Gastroesophageal sphincter (tissue), 4 donors: ENCODE measurements at regions not wholly inside any gene's neighbourhood (a gene's known extent, or its start where the extent isn't known, plus 50 kb on each side); places are given as distances from the start of the nearest gene placed in this dataset.

Experiments
- ATAC-seq: fragments of 150-250 bp; one replicate; pipeline ENCODE4 v1.9.1; 2016; ENCODE audit warnings: mild to moderate bottlenecking, moderate library complexity
- H3K27ac ChIP-seq, 4 donors: fragments of 200-600 bp; sonication (generic) in 3 of 4; 1 replicate in 3 of 4; 2 replicates in 1 of 4; pipeline ENCODE4 v1.5.1; 2016 to 2019
- H3K27me3 ChIP-seq: fragments of 200-600 bp; sonication (generic); one replicate; pipeline ENCODE4 v1.5.1; 2019
- H3K36me3 ChIP-seq, 2 donors: fragments of 200-600 bp; sonication (generic); one replicate each; pipeline ENCODE4 v1.5.1; 2019; ENCODE audit warnings: control low read depth in 1 of 2
- H3K4me1 ChIP-seq, 3 donors: fragments of 200-600 bp; sonication (generic); 1 replicate in 2 of 3; 2 replicates in 1 of 3; pipeline ENCODE4 v1.5.1; 2016 to 2019; ENCODE audit warnings: control low read depth in 2 of 3
- H3K4me3 ChIP-seq, 2 donors: fragments of 200-600 bp; sonication (generic); one replicate each; pipeline ENCODE4 v1.5.1; 2019; ENCODE audit warnings: mild to moderate bottlenecking in 1 of 2, moderate library complexity in 1 of 2
- H3K9me3 ChIP-seq, 3 donors: fragments of 200-600 bp; sonication (generic); one replicate each; pipeline ENCODE4 v1.5.1; 2017 to 2019; ENCODE audit warnings: control low read depth in 2 of 3
- CTCF ChIP-seq, 4 experiments: fragments of 200-600 bp in 2 of 4; fragments of 450-650 bp in 2 of 4; sonication (generic) in 1 of 4; IDR thresholded peaks; one replicate each; pipeline ENCODE4 v1.5.1; 2017 to 2019; ENCODE audit warnings: antibody characterized with exemption in 4 of 4, mild to moderate bottlenecking in 2 of 4, moderate library complexity in 2 of 4
- EP300 ChIP-seq: sonication (generic); formaldehyde crosslinking; IDR thresholded peaks from one replicate; pipeline ENCODE4 v1.6.1; 2017; ENCODE audit warnings: antibody characterized with exemption, mild to moderate bottlenecking
- POLR2A ChIP-seq, 2 donors: fragments of 450-650 bp; IDR thresholded peaks; one replicate each; pipeline ENCODE4 v1.6.1; 2017; ENCODE audit warnings: antibody characterized with exemption in 2 of 2, mild to moderate bottlenecking in 2 of 2, moderate library complexity in 1 of 2
- POLR2AphosphoS5 ChIP-seq: sonication (generic); formaldehyde crosslinking; IDR thresholded peaks from one replicate; pipeline ENCODE4 v1.6.1; 2017; ENCODE audit warnings: antibody characterized with exemption
- WGBS, 2 donors: methylation state at CpG; one replicate each; pipeline ENCODE4 v1.1.5; 2018; ENCODE audit warnings: low coverage in 1 of 2; 5-methylcytosine and 5-hydroxymethylcytosine counted together

DNA sequence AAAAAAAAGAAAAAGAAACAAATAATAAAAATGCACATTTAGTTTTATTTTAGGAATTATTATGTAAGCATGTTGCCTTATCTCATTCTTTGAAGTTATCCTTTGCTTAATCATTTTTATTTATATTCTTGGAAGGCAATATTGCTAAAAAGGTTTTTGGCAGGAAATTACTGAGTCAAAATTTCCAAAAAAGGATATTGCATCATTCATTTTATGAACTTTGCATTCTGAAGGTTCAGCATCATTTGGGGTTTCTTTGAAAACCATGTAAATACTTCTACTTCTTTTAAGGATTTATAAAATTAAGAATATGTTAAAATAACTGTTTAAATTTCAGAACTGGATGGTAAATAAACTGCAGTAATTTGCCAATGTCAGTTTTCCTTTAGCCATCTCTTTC is 94.2 kb upstream of the CTNND2 start:
- Histone ChIP-seq H3K36me3 (no peaks in the 10 kb centered on the region), H3K27me3 (no peaks in the 10 kb centered on the region), H3K4me1 (no peaks in the 10 kb centered on the region), H3K4me3 (no peak overlapping the region), H3K27ac (no peak overlapping the region), H3K9me3 (no peaks in the 10 kb centered on the region)
- TF ChIP-seq CTCF (IDR thresholded peaks at IDR 0.05) (no peak), POLR2AphosphoS5 (no peak), POLR2A (IDR thresholded peaks at IDR 0.05) (no peak), EP300 (no peak)
- no peak for ATAC-seq

GRCh38 chr5:11997942-11998341 is 93.7 kb upstream of the CTNND2 start:
- H3K9me3 ChIP-seq: no peaks in the 10 kb centered on the region
- H3K27me3 ChIP-seq: no peaks in the 10 kb centered on the region
- ATAC-seq: no peak
- H3K4me1 ChIP-seq: no peaks in the 10 kb centered on the region
- no peaks in the 10 kb centered on the region for H3K36me3 ChIP-seq
- H3K4me3 ChIP-seq: no peak overlapping the region
- TF ChIP-seq CTCF (IDR thresholded peaks at IDR 0.05) (no peak), EP300 (no peak), POLR2A (IDR thresholded peaks at IDR 0.05) (no peak), POLR2AphosphoS5 (no peak)
- WGBS, 2 donors: 86 to 91% methylated on average over 8 to 9 of the region's 11 CpGs
- H3K27ac ChIP-seq: no peak overlapping the region

- Histone ChIP-seq H3K27ac (no peak overlapping the region), H3K36me3 (no peaks in the 10 kb centered on the region), H3K4me1 (no peaks in the 10 kb centered on the region), H3K4me3 (no peak overlapping the region), H3K9me3 (no peaks in the 10 kb centered on the region), H3K27me3 (no peaks in the 10 kb centered on the region)
- 71 to 76% methylated on average over 1 to 2 of the region's 2 CpGs for WGBS, 2 donors
- ATAC-seq: no peak
- TF ChIP-seq EP300 (no peak), POLR2A (IDR thresholded peaks at IDR 0.05) (no peak), POLR2AphosphoS5 (no peak), CTCF (IDR thresholded peaks at IDR 0.05) (no peak)
These were observed 88.3 kb upstream of the CTNND2 start for GRCh38 chr5:11992518-11992917.

GRCh38 chr5:11985993-11986392 is 81.7 kb upstream of the CTNND2 start:
- Histone ChIP-seq H3K27ac (no peak overlapping the region), H3K27me3 (no peaks in the 10 kb centered on the region), H3K4me3 (no peak overlapping the region), H3K36me3 (no peaks in the 10 kb centered on the region), H3K9me3 (no peaks in the 10 kb centered on the region), H3K4me1 (no peaks in the 10 kb centered on the region)
- TF ChIP-seq POLR2A (IDR thresholded peaks at IDR 0.05) (no peak), POLR2AphosphoS5 (no peak), EP300 (no peak), CTCF (IDR thresholded peaks at IDR 0.05) (no peak)
- WGBS, 2 donors: 57 to 74% methylated on average over 2 of the region's 2 CpGs
- no peak for ATAC-seq

GRCh38 chr5:11984196-11984595 is 80.0 kb upstream of the CTNND2 start:
- Histone ChIP-seq H3K4me3 (no peak overlapping the region), H3K4me1 (no peaks in the 10 kb centered on the region), H3K9me3 (no peaks in the 10 kb centered on the region), H3K27me3 (no peaks in the 10 kb centered on the region), H3K27ac (no peak overlapping the region), H3K36me3 (no peaks in the 10 kb centered on the region)
- WGBS, 2 donors: 42% methylated on average over 1 of the region's 1 CpG; no CpG with 5 or more reads in 1 of the 2 donors
- ATAC-seq: no peak
- no peak for TF ChIP-seq POLR2AphosphoS5
- TF ChIP-seq CTCF (IDR thresholded peaks at IDR 0.05): no peak
- no peak for TF ChIP-seq POLR2A (IDR thresholded peaks at IDR 0.05)
- TF ChIP-seq EP300: no peak
